Stomach (tissue), 4 donors: ENCODE measurements at regions not wholly inside any gene's neighbourhood (a gene's known extent, or its start where the extent isn't known, plus 50 kb on each side); places are given as distances from the start of the nearest gene placed in this dataset.

Experiments used
- CTCF ChIP-seq, 7 experiments: fragments of 450-650 bp in 4 of 7; fragments of 200-600 bp in 3 of 7; sonication (generic) in 3 of 7; IDR thresholded peaks; one replicate each; pipeline ENCODE4 v1.5.1; 2016 to 2019; ENCODE audit warnings: antibody characterized with exemption in 7 of 7, control low read depth in 2 of 7, mild to moderate bottlenecking in 1 of 7
- POLR2A ChIP-seq, 4 donors: fragments of 450-650 bp; IDR thresholded peaks; one replicate each; pipeline ENCODE4 v1.6.1; 2016; ENCODE audit warnings: antibody characterized with exemption in 4 of 4, control low read depth in 2 of 4, mild to moderate bottlenecking in 1 of 4, moderate library complexity in 1 of 4
- POLR2AphosphoS5 ChIP-seq, 3 donors: sonication (generic); formaldehyde crosslinking; IDR thresholded peaks; one replicate each; pipeline ENCODE4 v1.6.1; 2016; ENCODE audit warnings: antibody characterized with exemption in 3 of 3

DNA sequence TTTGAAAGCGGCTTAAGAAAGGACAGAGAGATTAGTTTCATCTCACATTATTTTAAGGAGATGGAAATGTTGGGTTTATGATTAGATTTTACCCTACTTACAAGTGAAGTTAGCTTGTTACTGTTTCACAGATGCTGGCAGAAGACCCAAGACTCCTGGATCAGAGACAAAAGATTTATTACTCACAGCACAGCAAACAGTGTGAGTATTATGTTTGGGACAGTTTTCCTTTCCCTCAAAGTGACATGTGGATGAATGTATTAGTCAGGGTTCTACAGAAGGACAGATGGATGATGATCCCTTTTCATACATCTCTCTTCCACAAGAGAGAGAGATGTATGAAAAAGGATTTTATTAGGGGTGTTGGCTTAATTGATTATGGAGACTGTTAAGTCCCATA lies 281.8 kb upstream of the CDH2 start:
- no peak for TF ChIP-seq POLR2A (IDR thresholded peaks at IDR 0.05)
- TF ChIP-seq POLR2AphosphoS5 (IDR thresholded peaks at IDR 0.05) = no peak
- no peak for TF ChIP-seq CTCF (IDR thresholded peaks at IDR 0.05)
